Activated CD8-positive, alpha-beta memory T cell treated with anti-CD3 and anti-CD28 coated beads for 24 hours (primary cell): ENCODE measurements at regions not wholly inside any gene's neighbourhood (a gene's known extent, or its start where the extent isn't known, plus 50 kb on each side); places are given as distances from the start of the nearest gene placed in this dataset.
"Not testable (repeated sequence)": the region's sequence is repeated elsewhere in the genome, so short reads cannot be mapped to it uniquely, and the experiment has no call there.

Experiments used
- DNase-seq: peaks from one replicate; pipeline ENCODE4 v3.0.0-alpha.2; 2020

DNA sequence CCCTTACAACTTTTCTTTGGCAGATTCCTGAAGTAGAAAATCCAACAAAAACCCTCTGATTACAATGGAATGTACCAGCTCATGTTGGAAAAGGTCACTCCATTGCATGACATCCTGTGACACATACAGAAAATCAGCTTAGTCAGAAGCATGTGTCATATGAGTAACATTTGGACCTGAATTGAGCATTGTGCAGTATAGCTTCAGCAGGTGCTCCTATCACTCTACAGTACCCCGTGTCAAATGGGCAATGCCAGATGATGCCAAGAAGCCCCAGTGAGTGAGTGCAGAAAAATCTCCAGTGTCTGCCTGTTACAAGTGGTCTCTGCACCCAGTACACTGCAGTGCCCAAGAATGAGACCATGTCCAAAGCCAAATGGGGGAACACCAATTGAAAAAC is 129.7 kb upstream of the RUNX1 start:
- DNase-seq: no peak

DNA sequence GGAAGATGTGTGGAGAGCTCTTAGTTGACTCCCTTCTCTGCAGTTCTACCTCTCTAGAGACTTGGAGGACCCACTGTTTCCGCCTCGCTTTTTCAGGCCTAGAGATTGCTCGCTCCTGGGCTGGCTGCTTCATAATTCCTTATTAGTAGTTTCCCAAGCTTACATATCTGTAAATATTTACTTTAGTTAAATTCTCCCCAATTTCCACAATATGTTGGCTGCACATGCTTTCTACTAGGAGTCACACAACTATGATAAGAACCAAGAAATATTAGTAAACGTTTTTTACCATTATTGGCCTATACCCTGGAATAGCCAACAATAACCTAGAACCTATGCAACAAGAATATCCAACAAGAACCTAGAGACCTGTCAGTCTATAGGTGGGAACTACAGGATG is 129.0 kb upstream of the RUNX1 start:
- no peak for DNase-seq

GRCh38 chr21:35172231-35172630 is 123.1 kb upstream of the RUNX1 start:
- DNase-seq: no peak

GRCh38 chr21:35171385-35171784 is 122.3 kb upstream of the RUNX1 start:
- DNase-seq: no peak

- no peak for DNase-seq
Observed at GRCh38 chr21:35170818-35171217, 121.7 kb upstream of the RUNX1 start.

DNA sequence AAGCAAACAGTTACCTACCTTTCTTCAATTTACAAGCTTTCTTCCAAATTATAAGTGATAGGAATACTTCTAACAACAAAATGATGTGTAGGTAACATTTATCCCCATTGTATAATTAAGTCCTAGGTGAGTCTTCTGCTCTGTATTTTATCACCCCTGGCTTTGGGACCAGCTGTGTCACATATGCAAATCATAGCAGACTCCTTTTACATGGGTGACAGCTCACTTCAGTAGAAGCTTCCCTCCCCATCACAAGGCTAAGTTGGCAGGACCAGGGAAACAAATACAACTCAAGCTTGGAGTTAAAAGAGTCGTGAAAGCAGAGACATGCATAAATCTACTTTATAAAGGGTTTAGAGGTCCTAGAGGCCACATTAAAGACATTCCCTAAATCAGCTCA is 121.1 kb upstream of the RUNX1 start:
- no peak for DNase-seq

DNA sequence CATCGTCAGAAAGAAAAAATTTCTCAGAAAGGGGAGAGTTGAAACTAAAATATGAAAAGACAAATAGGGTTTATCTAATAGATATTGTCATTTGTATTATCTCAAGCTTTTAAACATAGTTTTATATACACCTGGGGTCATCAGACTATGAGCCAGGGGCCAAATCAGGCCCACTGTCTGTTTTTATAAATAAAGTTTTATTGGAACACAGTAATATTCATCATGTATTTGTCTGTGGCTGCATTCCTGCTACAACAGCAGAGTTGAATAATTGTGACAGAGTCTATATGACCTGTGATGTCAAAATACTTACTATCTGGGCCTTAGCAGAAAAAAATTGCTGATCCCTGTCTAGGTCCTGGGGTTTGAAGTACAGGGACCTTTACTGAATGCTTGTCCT is 120.5 kb upstream of the RUNX1 start:
- no peak for DNase-seq

GRCh38 chr21:35168735-35169134 is 119.6 kb upstream of the RUNX1 start:
- no peak for DNase-seq

DNA sequence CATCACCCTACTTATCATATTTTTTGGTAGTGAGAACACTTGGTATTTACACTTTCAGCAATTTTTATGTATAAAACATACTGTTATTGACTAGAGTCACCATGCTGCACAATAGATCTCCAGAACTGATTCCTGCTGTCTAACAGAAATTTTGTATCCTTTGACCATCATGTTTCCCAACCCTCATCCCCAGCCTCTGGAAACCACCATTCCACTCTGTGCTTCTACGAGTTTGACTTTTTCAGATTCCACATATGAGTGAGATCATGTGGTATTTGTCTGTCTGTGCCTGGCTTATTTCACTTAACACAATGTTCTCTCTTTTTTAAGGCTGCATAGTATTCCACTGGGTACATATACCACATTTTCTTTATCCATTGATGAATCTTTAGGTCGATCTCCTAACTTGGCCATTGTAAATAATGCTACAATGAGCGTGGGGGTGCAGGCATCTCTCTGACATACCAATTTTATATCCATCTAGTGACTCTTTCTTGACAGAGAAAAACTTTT is 115.9 kb upstream of the RUNX1 start:
- DNase-seq: no peak

GRCh38 chr21:35164380-35164779 is 115.3 kb upstream of the RUNX1 start:
- no peak for DNase-seq

DNA sequence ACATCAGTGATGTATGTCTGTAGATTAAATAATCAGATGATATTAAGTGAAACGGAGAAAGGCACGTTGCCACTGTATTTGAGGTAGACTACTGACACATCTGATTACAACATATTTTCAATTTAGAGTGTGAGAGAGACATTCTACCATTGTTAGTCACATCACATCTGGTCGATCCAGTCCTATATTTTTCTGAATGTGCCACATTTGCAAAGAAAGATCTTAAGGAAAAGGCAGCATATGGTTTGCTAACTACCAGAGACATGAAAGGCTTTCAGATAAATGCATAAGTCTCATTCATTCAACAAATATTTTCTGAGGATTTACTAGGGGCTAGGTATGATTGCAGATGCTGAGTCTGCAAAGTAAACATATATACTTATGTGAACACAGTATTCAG is 114.3 kb upstream of the RUNX1 start:
- no peak for DNase-seq

DNA sequence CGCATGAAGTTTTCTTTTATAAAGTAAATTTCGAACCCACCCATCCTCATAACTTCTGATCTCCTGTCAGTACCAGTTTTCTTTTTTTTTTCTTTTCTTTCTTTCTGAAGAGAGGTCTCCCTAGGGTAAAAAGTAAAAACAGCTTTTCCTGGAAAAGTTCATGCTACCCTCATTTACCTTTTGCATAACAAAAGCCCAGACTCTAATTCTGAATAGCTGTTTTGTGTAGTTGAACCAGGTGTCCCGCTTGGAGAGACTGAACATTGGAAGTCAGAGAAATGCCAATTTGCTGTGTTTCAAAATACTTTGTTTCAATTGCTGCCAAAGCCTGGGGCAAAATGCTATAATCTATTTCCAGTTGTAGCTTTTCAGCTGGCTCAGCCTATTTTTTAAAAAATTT is 113.7 kb upstream of the RUNX1 start:
- DNase-seq: no peak

DNA sequence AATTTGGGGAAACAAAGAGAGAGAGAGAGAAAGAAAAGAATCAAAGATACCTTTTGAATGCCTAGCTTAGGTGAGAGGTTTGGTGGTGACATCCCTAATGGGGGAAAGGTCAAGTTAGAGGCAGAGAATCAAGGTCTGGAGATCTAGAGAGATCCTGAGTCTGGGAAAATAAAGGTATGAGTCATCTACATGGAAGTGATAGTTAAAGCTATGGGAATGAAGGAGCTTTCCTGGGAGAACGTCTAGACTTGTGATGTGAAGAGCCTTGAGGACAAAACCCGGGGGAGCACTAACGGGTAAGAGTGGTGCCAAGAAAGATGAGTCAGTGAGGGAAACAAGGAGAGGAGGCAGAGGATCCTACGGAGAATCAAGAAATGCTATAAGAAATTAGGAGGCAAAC is 110.8 kb upstream of the RUNX1 start:
- no peak for DNase-seq

- DNase-seq: not testable (repeated sequence)
Observed at GRCh38 chr21:35157374-35157773, 108.3 kb upstream of the RUNX1 start.

- no peak for DNase-seq
Observed at GRCh38 chr21:35156293-35157278, 107.5 kb upstream of the RUNX1 start.

DNA sequence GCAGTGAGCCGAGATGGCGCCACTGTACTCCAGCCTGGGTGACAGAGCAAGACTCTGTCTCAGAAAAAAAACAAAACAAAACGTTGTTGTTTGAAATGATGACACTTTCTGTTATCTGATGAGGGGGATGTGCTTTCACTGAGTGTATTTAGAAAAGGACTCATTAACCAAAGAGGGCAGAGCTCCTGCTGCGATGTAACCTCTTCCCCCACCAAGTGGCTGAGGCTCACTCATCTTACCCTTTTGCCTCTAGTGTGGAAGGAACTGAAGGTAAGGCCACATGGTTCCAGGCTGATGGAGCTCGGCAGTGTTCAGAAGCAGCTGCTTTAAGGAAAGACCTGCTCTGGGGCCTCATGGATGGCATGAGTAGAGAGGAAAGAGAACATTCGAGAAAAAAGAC is 105.7 kb upstream of the RUNX1 start:
- DNase-seq: no peak

GRCh38 chr21:35153671-35154070 is 104.6 kb upstream of the RUNX1 start:
- DNase-seq: no peak

DNA sequence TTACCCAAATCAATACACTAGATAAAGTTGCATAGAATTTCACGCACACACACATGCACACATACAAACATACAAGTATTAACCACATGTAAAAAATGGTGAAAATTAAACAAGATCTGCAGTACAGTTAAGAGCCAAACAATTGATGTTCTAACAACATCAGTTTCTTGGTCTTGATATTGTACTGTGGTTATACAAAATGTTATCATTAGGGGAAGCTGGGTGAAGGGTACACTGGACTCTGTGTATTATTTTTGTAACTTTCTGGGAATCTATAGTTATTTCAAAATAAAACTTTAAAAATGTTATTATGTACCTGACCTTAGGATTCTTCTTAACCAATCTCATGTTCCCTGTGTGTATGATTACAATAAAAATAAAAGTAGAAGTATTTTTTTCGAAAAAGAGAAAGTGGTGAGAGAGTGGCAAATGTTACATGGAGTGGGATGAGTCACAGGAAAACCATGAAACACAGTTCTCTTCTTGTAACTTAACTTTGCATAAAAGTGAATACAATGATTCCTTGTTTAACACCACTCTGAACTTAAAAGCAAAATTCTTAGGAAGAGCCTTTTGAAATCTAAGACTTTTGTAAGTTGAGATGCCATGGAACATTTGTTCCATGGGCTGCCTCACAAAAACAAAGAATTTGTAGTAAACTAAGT is 101.6 kb upstream of the RUNX1 start:
- no peak for DNase-seq

DNA sequence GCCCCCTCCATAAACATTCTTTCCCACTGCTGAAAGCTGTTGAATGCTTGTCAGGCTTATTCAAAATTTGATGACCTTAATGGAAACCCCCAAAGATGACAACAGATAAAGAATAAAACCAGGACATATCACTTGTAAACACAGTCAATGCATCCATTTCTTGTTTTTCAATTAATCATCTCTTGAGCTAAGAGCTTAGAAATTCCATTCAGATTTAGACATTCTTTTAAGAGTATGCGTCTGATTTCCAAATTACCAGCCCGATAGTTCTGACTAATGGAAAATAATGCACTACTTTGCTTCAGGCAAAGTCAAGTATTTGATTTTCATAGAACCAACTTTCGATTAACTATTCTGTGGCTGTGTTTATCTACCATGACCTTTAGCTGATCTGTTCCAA is 100.6 kb upstream of the RUNX1 start:
- DNase-seq: no peak

- no peak for DNase-seq
Observed at GRCh38 chr21:35147439-35147838, 98.3 kb upstream of the RUNX1 start.

GRCh38 chr21:35145626-35146233 is 96.6 kb upstream of the RUNX1 start:
- DNase-seq: no peak

DNA sequence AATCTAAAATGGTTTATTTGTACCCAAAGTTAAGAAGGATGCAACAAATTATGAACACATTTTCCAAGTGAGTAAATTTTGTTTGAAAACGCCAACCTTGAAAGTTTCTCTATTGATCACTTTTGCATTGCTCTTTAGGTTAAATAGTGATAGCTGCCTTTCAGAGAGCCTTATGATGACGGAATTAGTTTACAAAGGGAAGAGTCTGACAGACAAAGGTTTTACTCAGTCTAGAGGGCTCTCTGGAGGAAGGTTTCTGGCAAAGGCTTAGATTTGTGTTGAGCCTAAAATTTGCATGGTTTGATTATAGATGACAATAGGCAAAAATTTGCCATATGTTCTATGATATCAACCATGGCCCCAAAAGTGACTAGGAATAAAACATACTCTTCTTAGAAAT is 95.9 kb upstream of the RUNX1 start:
- no peak for DNase-seq

- no peak for DNase-seq
Observed at GRCh38 chr21:35142036-35142815, 93.1 kb upstream of the RUNX1 start.
